A549 (cell line): ENCODE measurements at regions not wholly inside any gene's neighbourhood (a gene's known extent, or its start where the extent isn't known, plus 50 kb on each side); places are given as distances from the start of the nearest gene placed in this dataset.

Source experiments
- ATAC-seq, 2 experiments: fragments of 200-7000 bp in 1 of 2; fragments of >200 bp in 1 of 2; cut with Nextera tagmentation in 1 of 2; cut with Tn5 transposase in 1 of 2; 3 replicates each; pipeline versions ENCODE4 v1.8.0 to v1.9.1; 2018 to 2020; ENCODE audit warnings: mild to moderate bottlenecking in 1 of 2, moderate library complexity in 1 of 2
- CTCF ChIA-PET: fragments of 300-600 bp; sonication (Branson Sonifier 250); formaldehyde crosslinking; extraction: SDS; loops from one replicate; lab custom pipeline; 2021; ENCODE audit warnings: antibody characterized with exemption, inconsistent platforms; lab: Yijun Ruan, JAX
- POLR2A ChIA-PET: fragments of 350-600 bp; formaldehyde crosslinking; extraction: SDS; loops from one replicate; lab custom pipeline; 2021; ENCODE audit warnings: antibody characterized with exemption, inconsistent platforms; lab: Yijun Ruan, JAX
- DNase-seq, 2 experiments: peaks; one replicate each; pipeline versions ENCODE4 v3.0.0 to v3.0.0-alpha.2; 2011 to 2016; ENCODE audit warnings: low read depth in 1 of 2, low spot score in 1 of 2
- FAIRE-seq: peaks from 2 replicates; lab custom pipeline; 2011; peaks lifted over from hg19 to GRCh38; lab: Jason Lieb, UNC
- H3K27ac ChIP-seq, 2 experiments: fragments of >200 bp; sonication (Bioruptor Twin); formaldehyde crosslinking; 3 replicates each; pipeline ENCODE4 v1.5.1; 2016 to 2017
- H3K4me1 ChIP-seq: fragments of >200 bp; sonication (Bioruptor Twin); formaldehyde crosslinking; 3 replicates; pipeline ENCODE4 v1.6.1; 2016
- H3K4me2 ChIP-seq: fragments of >200 bp; sonication (Bioruptor Twin); formaldehyde crosslinking; 3 replicates; pipeline ENCODE4 v1.6.1; 2016
- H3K4me3 ChIP-seq: fragments of >200 bp; sonication (Bioruptor Twin); formaldehyde crosslinking; 3 replicates; pipeline ENCODE4 v1.5.1; 2016
- H3K9me3 ChIP-seq: fragments of >200 bp; sonication (Bioruptor Twin); formaldehyde crosslinking; 3 replicates; pipeline ENCODE4 v1.6.1; 2016
- ATOH8 ChIP-seq: fragments of 250-450 bp; sonication (Bioruptor Pico); IDR thresholded peaks from 2 replicates; pipeline ENCODE4 v1.5.0; 2020; ENCODE audit warnings: low read depth, mild to moderate bottlenecking, moderate library complexity
- E2F6 ChIP-seq: IDR thresholded peaks from 2 replicates; pipeline ENCODE4 v1.6.1; 2012; ENCODE audit warnings: low read depth, borderline replicate concordance
- ESRRA ChIP-seq: fragments of 150-350 bp; IDR thresholded peaks from 2 replicates; pipeline ENCODE4 v1.6.1; 2014; ENCODE audit warnings: mild to moderate bottlenecking, low read length, borderline replicate concordance
- FOSL2 ChIP-seq, 2 experiments: fragments of 450-650 bp in 1 of 2; fragments of >200 bp in 1 of 2; sonication (Bioruptor Twin) in 1 of 2; formaldehyde crosslinking; IDR thresholded peaks; 2 replicates each; pipeline versions ENCODE4 v1.5.0 to v1.6.1; 2016 to 2020; ENCODE audit warnings: mild to moderate bottlenecking in 1 of 2, moderate library complexity in 1 of 2
- GATA3 ChIP-seq: IDR thresholded peaks from 2 replicates; pipeline ENCODE4 v1.6.1; 2012; ENCODE audit warnings: borderline replicate concordance
- HDAC2 ChIP-seq: fragments of 200-600 bp; sonication (generic); IDR thresholded peaks from 2 replicates; pipeline ENCODE4 v1.6.1; 2016
- HEYL ChIP-seq: fragments of 250-450 bp; sonication (Bioruptor Pico); IDR thresholded peaks from 2 replicates; pipeline ENCODE4 v1.8.0; 2021; ENCODE audit warnings: mild to moderate bottlenecking, moderate library complexity
- HMGXB4 ChIP-seq: fragments of 250-450 bp; sonication (Bioruptor Pico); IDR thresholded peaks from 2 replicates; pipeline ENCODE4 v1.5.0; 2021; ENCODE audit warnings: mild to moderate bottlenecking, moderate library complexity, borderline replicate concordance
- JUN ChIP-seq, 2 experiments: fragments of >200 bp; sonication (Bioruptor Twin); formaldehyde crosslinking; IDR thresholded peaks; 2 replicates in 1 of 2; 3 replicates in 1 of 2; pipeline ENCODE4 v1.6.1; 2016 to 2017
- JUNB ChIP-seq: fragments of >200 bp; sonication (Bioruptor Twin); formaldehyde crosslinking; IDR thresholded peaks from 2 replicates; pipeline ENCODE4 v1.6.1; 2016
- KDM5A ChIP-seq: fragments of 200-600 bp; sonication (generic); IDR thresholded peaks from 2 replicates; pipeline ENCODE4 v1.6.1; 2016; ENCODE audit warnings: antibody characterized with exemption, mild to moderate bottlenecking
- NFE2L2 ChIP-seq: fragments of 150-350 bp; conservative IDR thresholded peaks from 2 replicates; pipeline ENCODE4 v1.6.1; 2014; ENCODE audit warnings: low read length
- PHF8 ChIP-seq: fragments of 200-600 bp; sonication (generic); IDR thresholded peaks from 2 replicates; pipeline ENCODE4 v1.6.1; 2016; ENCODE audit warnings: low read depth, mild to moderate bottlenecking, antibody characterized with exemption, moderate library complexity, borderline replicate concordance
- POLR2AphosphoS2 ChIP-seq: conservative IDR thresholded peaks from 2 replicates; pipeline ENCODE4 v1.6.1; 2012; ENCODE audit warnings: low read length, improper control_type of control experiment, inconsistent platforms
- RAD21 ChIP-seq, 2 experiments: fragments of >200 bp in 1 of 2; sonication (Bioruptor Twin) in 1 of 2; formaldehyde crosslinking in 1 of 2; IDR thresholded peaks in 1 of 2; conservative IDR thresholded peaks in 1 of 2; 2 replicates in 1 of 2; 3 replicates in 1 of 2; pipeline ENCODE4 v1.6.1; 2012 to 2018; ENCODE audit warnings: inconsistent platforms in 1 of 2
- RARB ChIP-seq: fragments of 250-450 bp; sonication (Bioruptor Pico); IDR thresholded peaks from 2 replicates; pipeline ENCODE4 v1.8.0; 2021; ENCODE audit warnings: mild to moderate bottlenecking, moderate library complexity
- RCOR1 ChIP-seq: fragments of 150-350 bp; IDR thresholded peaks from 2 replicates; pipeline ENCODE4 v1.6.1; 2014; ENCODE audit warnings: antibody characterized with exemption, low read length, low read depth
- REST ChIP-seq: fragments of 200-600 bp; sonication (generic); IDR thresholded peaks from 2 replicates; pipeline ENCODE4 v1.6.1; 2016; ENCODE audit warnings: antibody characterized with exemption, mild to moderate bottlenecking, moderate library complexity
- USF2 ChIP-seq: fragments of 450-650 bp; IDR thresholded peaks from 2 replicates; pipeline ENCODE4 v1.6.1; 2014; ENCODE audit warnings: antibody characterized with exemption
- ZSCAN20 ChIP-seq: fragments of 250-450 bp; sonication (Bioruptor Pico); IDR thresholded peaks from 2 replicates; pipeline ENCODE4 v1.8.0; 2022; ENCODE audit warnings: mild to moderate bottlenecking, moderate library complexity
- WGBS: methylation state at CpG from one replicate; pipeline ENCODE4 v1.1.6; 2017; ENCODE audit errors: missing lambda C conversion rate; 5-methylcytosine and 5-hydroxymethylcytosine counted together

- TF ChIP-seq POLR2AphosphoS2 = no peak
- no peak for TF ChIP-seq REST
- no peak for TF ChIP-seq USF2
- TF ChIP-seq PHF8 = no peak
- TF ChIP-seq RCOR1 = no peak
- no peak for TF ChIP-seq ZSCAN20 (CRISPR knock-in tag)
- TF ChIP-seq JUNB = no peak
- TF ChIP-seq NFE2L2 = no peak
- TF ChIP-seq RARB (CRISPR knock-in tag) = no peak
- no peak for TF ChIP-seq KDM5A
- no peak for TF ChIP-seq ESRRA
- no peak for TF ChIP-seq GATA3
- no peak for TF ChIP-seq HDAC2
- TF ChIP-seq HEYL (CRISPR knock-in tag) = no peak
- no peak for TF ChIP-seq JUN (IDR thresholded peaks at IDR 0.05)
- TF ChIP-seq ATOH8 (CRISPR knock-in tag) = no peak
- no peak for TF ChIP-seq FOSL2 (IDR thresholded peaks at IDR 0.05)
- no peak for TF ChIP-seq FOSL2 (CRISPR knock-in tag; IDR thresholded peaks at IDR 0.05)
- TF ChIP-seq RAD21 (conservative IDR thresholded peaks at IDR 0.05 in 1 of 2, IDR thresholded peaks at IDR 0.05 in 1 of 2) = no peak
- TF ChIP-seq E2F6 = no peak
- no peak for TF ChIP-seq HMGXB4 (CRISPR knock-in tag)
- TF ChIP-seq, all 56 proteins: peak for 0
- Histone ChIP-seq H3K4me3 (no peak overlapping the region), H3K27ac (no peak overlapping the region), H3K4me1 (no peaks in the 10 kb centered on the region), H3K4me2 (no peak overlapping the region), H3K9me3 (no peaks in the 10 kb centered on the region)
- POLR2A ChIA-PET = no interaction called here
- ATAC-seq = no peak
- DNase-seq = no peak
- CTCF ChIA-PET = interaction anchor here (0.6 to 1.5 kb wide), 2 partner anchors 17 to 83 kb away, joined by 3 to 5 read pairs; no protein-coding TSS in a partner anchor
- 20% methylated on average over 2 of the region's 2 CpGs for WGBS
- FAIRE-seq = no peak
Observed at GRCh38 chr22:35148381-35148780, 82.4 kb downstream of the ISX start.
